ENCODE measurements at regions not wholly inside any gene's neighbourhood (a gene's known extent, or its start where the extent isn't known, plus 50 kb on each side); places are given as distances from the start of the nearest gene placed in this dataset.
A peak's percentile ranks its signal among the peaks of the same experiment; 100 is the strongest.

DNA sequence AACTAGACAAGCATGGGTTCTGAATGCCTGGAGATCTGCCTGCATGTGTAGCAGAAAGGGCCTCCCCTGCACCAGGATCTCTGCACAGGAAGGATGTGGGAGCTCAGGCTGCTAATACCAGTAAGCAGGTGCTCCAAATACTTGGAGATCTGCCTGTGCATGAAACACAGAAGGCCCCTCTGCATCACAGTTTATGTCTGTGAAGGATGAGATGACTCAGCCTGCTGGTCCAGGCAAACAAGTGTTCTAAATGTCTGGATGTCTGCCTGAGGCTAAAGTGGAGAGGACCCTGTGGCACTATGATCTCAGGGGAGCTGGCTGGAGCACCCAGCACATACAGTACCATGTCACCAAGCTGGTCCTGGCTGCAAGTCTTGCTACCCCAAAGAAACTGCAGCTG, 678.8 kb downstream of the MCTP2 start:
- Histone ChIP-seq H3K9ac (ENCODE audit: low read length) (no peak overlapping the region), H2AK5ac (ENCODE audit: low read length) (no peak overlapping the region), H4K12ac (ENCODE audit: low read depth, low read length) (no peak overlapping the region), H2BK5ac (ENCODE audit: low read depth, low read length, poor library complexity) (no peak overlapping the region), H3K79me1 (ENCODE audit: low read length) (no peaks in the 10 kb centered on the region), H3K4me3 (ENCODE audit: low read depth, low read length) (no peak overlapping the region), H3K36me3 (ENCODE audit: control insufficient read depth in 1 of 2, insufficient read depth in 2 of 2, low read length in 2 of 2) (no peaks in the 10 kb centered on the region), H3K9me3 (ENCODE audit: insufficient read depth, low read depth, low read length) (peaks cover 2% of the 10 kb centered on the region), H3K18ac (ENCODE audit: low read length) (no peak overlapping the region), H2BK12ac (ENCODE audit: low read length) (no peak overlapping the region), H2AFZ (ENCODE audit: insufficient read depth, low read length, poor library complexity) (no peak overlapping the region), H4K8ac (ENCODE audit: low read depth, low read length) (no peak overlapping the region), H3K4ac (ENCODE audit: low read depth, low read length) (no peak overlapping the region), H4K91ac (ENCODE audit: low read depth, low read length) (no peak overlapping the region), H3K4me2 (ENCODE audit: low read length) (no peak overlapping the region), H3K4me1 (ENCODE audit: control insufficient read depth in 1 of 2, insufficient read depth in 2 of 2, low read length in 2 of 2) (peaks cover 0 to 3% of the 10 kb centered on the region in 2 experiments), H3K23ac (ENCODE audit: low read length) (no peak overlapping the region), H3K27ac (ENCODE audit: low read depth, low read length) (no peak overlapping the region), H3K14ac (ENCODE audit: low read length) (no peak overlapping the region), H2BK120ac (ENCODE audit: insufficient read depth, low read length, poor library complexity) (no peak overlapping the region), H3K27me3 (ENCODE audit: insufficient read depth, low read length) (no peaks in the 10 kb centered on the region), H3K79me2 (ENCODE audit: control insufficient read depth, insufficient read depth, low read length, poor library complexity) (no peaks in the 10 kb centered on the region)
- DNase-seq, result no peak

DNA sequence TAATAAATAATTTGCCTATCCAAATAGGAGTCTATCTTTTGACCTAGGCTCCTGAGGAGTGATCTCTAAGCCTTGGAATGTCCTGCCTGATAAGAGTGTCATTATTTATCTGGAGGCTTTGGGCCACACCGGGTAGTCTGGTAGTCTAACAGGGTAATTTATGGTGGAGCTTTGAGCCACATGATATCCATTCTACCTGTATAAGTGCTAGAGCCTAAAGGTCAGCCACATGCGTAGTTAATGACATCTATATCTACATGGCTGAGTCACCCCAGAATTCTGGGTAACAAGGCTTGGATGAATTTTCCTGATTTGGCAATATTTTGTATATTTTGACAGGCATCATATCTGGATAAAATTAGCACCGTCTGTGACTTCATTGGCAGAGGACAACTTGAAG, 681.4 kb downstream of the MCTP2 start:
- peak in 1 of 2 donors; percentile 5 for DNase-seq
- Histone ChIP-seq H2AFZ (ENCODE audit: insufficient read depth, low read length, poor library complexity) (no peak overlapping the region), H3K79me2 (ENCODE audit: control insufficient read depth, insufficient read depth, low read length, poor library complexity) (no peaks in the 10 kb centered on the region), H4K8ac (ENCODE audit: low read depth, low read length) (no peak overlapping the region), H3K14ac (ENCODE audit: low read length) (no peak overlapping the region), H2BK12ac (ENCODE audit: low read length) (no peak overlapping the region), H4K12ac (ENCODE audit: low read depth, low read length) (no peak overlapping the region), H2BK5ac (ENCODE audit: low read depth, low read length, poor library complexity) (no peak overlapping the region), H3K27ac (ENCODE audit: low read depth, low read length) (no peak overlapping the region), H3K9ac (ENCODE audit: low read length) (no peak overlapping the region), H4K91ac (ENCODE audit: low read depth, low read length) (no peak overlapping the region), H3K79me1 (ENCODE audit: low read length) (no peaks in the 10 kb centered on the region), H3K18ac (ENCODE audit: low read length) (no peak overlapping the region), H3K4me3 (ENCODE audit: low read depth, low read length) (no peak overlapping the region), H3K4me1 (ENCODE audit: control insufficient read depth in 1 of 2, insufficient read depth in 2 of 2, low read length in 2 of 2) (peaks cover 0 to 3% of the 10 kb centered on the region in 2 experiments), H3K4ac (ENCODE audit: low read depth, low read length) (no peak overlapping the region), H2BK120ac (ENCODE audit: insufficient read depth, low read length, poor library complexity) (no peak overlapping the region), H3K36me3 (ENCODE audit: control insufficient read depth in 1 of 2, insufficient read depth in 2 of 2, low read length in 2 of 2) (no peaks in the 10 kb centered on the region), H3K27me3 (ENCODE audit: insufficient read depth, low read length) (no peaks in the 10 kb centered on the region), H3K23ac (ENCODE audit: low read length) (no peak overlapping the region), H3K9me3 (ENCODE audit: insufficient read depth, low read depth, low read length) (peaks cover 2% of the 10 kb centered on the region), H3K4me2 (ENCODE audit: low read length) (no peak overlapping the region), H2AK5ac (ENCODE audit: low read length) (no peak overlapping the region)
- no CpG with 5 or more reads among the region's 3 CpGs for WGBS (ENCODE audit: extremely low coverage, insufficient coverage, insufficient read length)

DNA sequence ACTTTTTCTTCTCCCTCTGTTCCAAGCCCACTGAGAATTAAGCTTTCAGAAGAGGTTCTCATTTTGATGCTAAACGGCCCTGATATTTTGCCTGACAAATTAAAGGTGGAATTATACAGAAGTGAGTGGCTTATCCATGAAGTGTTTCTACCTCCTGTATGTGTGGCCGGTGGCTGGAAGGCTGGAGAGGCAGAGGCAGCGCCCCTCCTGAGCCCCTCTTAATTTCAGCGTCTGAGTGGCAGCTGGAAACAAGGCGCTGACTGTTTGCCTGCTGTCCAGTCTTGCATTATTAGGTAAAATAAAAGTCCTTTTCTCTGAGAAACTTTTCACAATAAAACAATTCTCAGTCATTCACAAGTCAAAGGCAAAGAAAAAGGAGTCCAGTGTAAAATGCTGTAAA, 685.7 kb downstream of the MCTP2 start:
- H3K36me3 ChIP-seq (ENCODE audit: control insufficient read depth in 1 of 2, insufficient read depth in 2 of 2, low read length in 2 of 2), result no peaks in the 10 kb centered on the region
- H3K4ac ChIP-seq (ENCODE audit: low read depth, low read length), result no peak overlapping the region
- H3K14ac ChIP-seq (ENCODE audit: low read length), result no peak overlapping the region
- no peak overlapping the region for H3K27ac ChIP-seq (ENCODE audit: low read depth, low read length)
- H4K8ac ChIP-seq (ENCODE audit: low read depth, low read length), result no peak overlapping the region
- no peak overlapping the region for H2BK5ac ChIP-seq (ENCODE audit: low read depth, low read length, poor library complexity)
- no CpG with 5 or more reads among the region's 5 CpGs for WGBS (ENCODE audit: extremely low coverage, insufficient coverage, insufficient read length)
- no peak overlapping the region for H3K23ac ChIP-seq (ENCODE audit: low read length)
- no peaks in the 10 kb centered on the region for H3K4me1 ChIP-seq (ENCODE audit: control insufficient read depth in 1 of 2, insufficient read depth in 2 of 2, low read length in 2 of 2)
- H3K27me3 ChIP-seq (ENCODE audit: insufficient read depth, low read length), result no peaks in the 10 kb centered on the region
- H3K4me3 ChIP-seq (ENCODE audit: low read depth, low read length), result no peak overlapping the region
- no peak overlapping the region for H2AFZ ChIP-seq (ENCODE audit: insufficient read depth, low read length, poor library complexity)
- no peaks in the 10 kb centered on the region for H3K9me3 ChIP-seq (ENCODE audit: insufficient read depth, low read depth, low read length)
- H4K91ac ChIP-seq (ENCODE audit: low read depth, low read length), result peak overlapping the region; percentile 24
- no peak for DNase-seq
- no peak overlapping the region for H2BK12ac ChIP-seq (ENCODE audit: low read length)
- H2AK5ac ChIP-seq (ENCODE audit: low read length), result no peak overlapping the region
- no peak overlapping the region for H3K9ac ChIP-seq (ENCODE audit: low read length)
- H3K79me1 ChIP-seq (ENCODE audit: low read length), result no peaks in the 10 kb centered on the region
- no peaks in the 10 kb centered on the region for H3K79me2 ChIP-seq (ENCODE audit: control insufficient read depth, insufficient read depth, low read length, poor library complexity)
- H3K4me2 ChIP-seq (ENCODE audit: low read length), result no peak overlapping the region
- H3K18ac ChIP-seq (ENCODE audit: low read length), result no peak overlapping the region
- H2BK120ac ChIP-seq (ENCODE audit: insufficient read depth, low read length, poor library complexity), result peak overlapping the region; percentile 22
- no peak overlapping the region for H4K12ac ChIP-seq (ENCODE audit: low read depth, low read length)

DNA sequence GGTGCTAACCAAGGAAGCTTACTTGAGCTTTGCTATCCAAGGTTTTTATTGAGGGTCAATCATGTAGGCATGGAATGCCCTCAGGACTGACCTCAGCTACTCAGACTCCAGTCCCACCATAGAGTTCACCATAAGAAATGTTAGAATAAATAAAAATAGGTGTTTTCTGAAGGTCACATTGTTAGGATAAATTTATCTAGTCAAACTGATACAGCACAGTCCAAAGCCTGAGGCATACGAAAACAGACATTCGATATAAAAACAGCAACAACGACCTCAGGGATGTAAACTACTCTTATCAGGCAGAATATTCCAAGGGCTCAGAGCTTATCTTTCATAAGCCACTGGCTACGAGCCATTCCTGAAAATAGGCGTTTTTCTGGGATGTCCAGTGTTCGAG, 690.6 kb downstream of the MCTP2 start:
- H3K4ac ChIP-seq (ENCODE audit: low read depth, low read length), result no peak overlapping the region
- H3K27me3 ChIP-seq (ENCODE audit: insufficient read depth, low read length), result no peaks in the 10 kb centered on the region
- H2AK5ac ChIP-seq (ENCODE audit: low read length), result no peak overlapping the region
- H3K4me3 ChIP-seq (ENCODE audit: low read depth, low read length), result no peak overlapping the region
- H4K8ac ChIP-seq (ENCODE audit: low read depth, low read length), result no peak overlapping the region
- H2AFZ ChIP-seq (ENCODE audit: insufficient read depth, low read length, poor library complexity), result no peak overlapping the region
- H2BK12ac ChIP-seq (ENCODE audit: low read length), result no peak overlapping the region
- H3K9me3 ChIP-seq (ENCODE audit: insufficient read depth, low read depth, low read length), result no peaks in the 10 kb centered on the region
- H3K4me1 ChIP-seq (ENCODE audit: control insufficient read depth in 1 of 2, insufficient read depth in 2 of 2, low read length in 2 of 2), result no peaks in the 10 kb centered on the region
- H3K79me2 ChIP-seq (ENCODE audit: control insufficient read depth, insufficient read depth, low read length, poor library complexity), result no peaks in the 10 kb centered on the region
- no peak for DNase-seq
- H3K23ac ChIP-seq (ENCODE audit: low read length), result no peak overlapping the region
- no peak overlapping the region for H3K18ac ChIP-seq (ENCODE audit: low read length)
- H3K4me2 ChIP-seq (ENCODE audit: low read length), result no peak overlapping the region
- WGBS (ENCODE audit: extremely low coverage, insufficient coverage, insufficient read length), result no CpG with 5 or more reads among the region's 6 CpGs
- no peak overlapping the region for H3K9ac ChIP-seq (ENCODE audit: low read length)
- no peak overlapping the region for H2BK120ac ChIP-seq (ENCODE audit: insufficient read depth, low read length, poor library complexity)
- H4K12ac ChIP-seq (ENCODE audit: low read depth, low read length), result no peak overlapping the region
- no peak overlapping the region for H3K14ac ChIP-seq (ENCODE audit: low read length)
- H2BK5ac ChIP-seq (ENCODE audit: low read depth, low read length, poor library complexity), result no peak overlapping the region
- no peaks in the 10 kb centered on the region for H3K36me3 ChIP-seq (ENCODE audit: control insufficient read depth in 1 of 2, insufficient read depth in 2 of 2, low read length in 2 of 2)
- H3K79me1 ChIP-seq (ENCODE audit: low read length), result no peaks in the 10 kb centered on the region
- no peak overlapping the region for H4K91ac ChIP-seq (ENCODE audit: low read depth, low read length)
- no peak overlapping the region for H3K27ac ChIP-seq (ENCODE audit: low read depth, low read length)

Data from trophoblast cell (in vitro differentiated cells and primary cell).